Liver (tissue), 7 donors: ENCODE measurements at regions not wholly inside any gene's neighbourhood (a gene's known extent, or its start where the extent isn't known, plus 50 kb on each side); places are given as distances from the start of the nearest gene placed in this dataset.

ENCODE experiments used
- DNase-seq: peaks from one replicate; pipeline ENCODE4 v3.0.0-alpha.2; 2017; ENCODE audit warnings: low spot score
- H3K27ac ChIP-seq, 2 donors: one replicate each; pipeline ENCODE4 v1.7.0; 2013; ENCODE audit warnings: inconsistent platforms in 2 of 2, low read length in 2 of 2, control low read depth in 1 of 2, low read depth in 1 of 2, mild to moderate bottlenecking in 1 of 2
- H3K27me3 ChIP-seq, 4 donors: one replicate each; pipeline versions ENCODE4 v1.6.1 to v1.7.0; 2013; ENCODE audit warnings: low read length in 3 of 4, inconsistent platforms in 1 of 4, mild to moderate bottlenecking in 1 of 4, moderate library complexity in 1 of 4; ENCODE audit not compliant: control insufficient read depth in 4 of 4, insufficient read depth in 4 of 4
- H3K36me3 ChIP-seq, 4 donors: one replicate each; pipeline versions ENCODE4 v1.6.1 to v1.7.0; 2013; ENCODE audit warnings: low read length in 3 of 4, mild to moderate bottlenecking in 3 of 4, low read depth in 1 of 4, moderate library complexity in 1 of 4; ENCODE audit not compliant: control insufficient read depth in 4 of 4, insufficient read depth in 3 of 4
- H3K4me1 ChIP-seq, 4 donors: one replicate each; pipeline versions ENCODE4 v1.6.1 to v1.7.0; 2013; ENCODE audit warnings: low read length in 3 of 4, mild to moderate bottlenecking in 3 of 4, moderate library complexity in 1 of 4; ENCODE audit not compliant: control insufficient read depth in 4 of 4, insufficient read depth in 4 of 4
- H3K4me3 ChIP-seq, 3 donors: one replicate each; pipeline versions ENCODE4 v1.6.1 to v1.7.0; 2013; ENCODE audit warnings: low read length in 3 of 3, control low read depth in 1 of 3, low read depth in 1 of 3, mild to moderate bottlenecking in 1 of 3
- H3K9ac ChIP-seq, 2 donors: one replicate each; pipeline ENCODE4 v1.7.0; 2013; ENCODE audit warnings: low read length in 2 of 2, mild to moderate bottlenecking in 2 of 2, moderate library complexity in 2 of 2, control low read depth in 1 of 2, low read depth in 1 of 2
- H3K9me3 ChIP-seq, 4 donors: one replicate each; pipeline versions ENCODE4 v1.6.1 to v1.7.0; 2013; ENCODE audit warnings: low read length in 3 of 4; ENCODE audit not compliant: control insufficient read depth in 4 of 4
- EGR1 ChIP-seq, 2 donors: IDR thresholded peaks; 2 replicates each; pipeline ENCODE4 v1.6.1; 2016 to 2018; ENCODE audit warnings: antibody characterized with exemption in 2 of 2, low read depth in 2 of 2
- FOXA1 ChIP-seq: IDR thresholded peaks from 2 replicates; pipeline ENCODE4 v1.6.1; 2016; ENCODE audit warnings: antibody characterized with exemption
- FOXA2 ChIP-seq: IDR thresholded peaks from 2 replicates; pipeline ENCODE4 v1.6.1; 2016; ENCODE audit warnings: antibody characterized with exemption
- GABPA ChIP-seq, 2 donors: IDR thresholded peaks in 1 of 2; conservative IDR thresholded peaks in 1 of 2; 2 replicates each; pipeline ENCODE4 v1.6.1; 2016; ENCODE audit warnings: antibody characterized with exemption in 2 of 2, mild to moderate bottlenecking in 1 of 2, moderate library complexity in 1 of 2
- HNF4A ChIP-seq, 2 donors: conservative IDR thresholded peaks; 2 replicates each; pipeline ENCODE4 v1.6.1; 2016; ENCODE audit warnings: antibody characterized with exemption in 2 of 2, mild to moderate bottlenecking in 2 of 2
- JUND ChIP-seq, 2 donors: IDR thresholded peaks; 2 replicates each; pipeline ENCODE4 v1.6.1; 2016; ENCODE audit warnings: antibody characterized with exemption in 2 of 2
- MAX ChIP-seq: IDR thresholded peaks from 2 replicates; pipeline ENCODE4 v1.6.1; 2016; ENCODE audit warnings: antibody characterized with exemption
- NR2F2 ChIP-seq: IDR thresholded peaks from 2 replicates; pipeline ENCODE4 v1.6.1; 2016; ENCODE audit warnings: antibody characterized with exemption
- RAD21 ChIP-seq, 2 donors: IDR thresholded peaks; 2 replicates each; pipeline ENCODE4 v1.6.1; 2016; ENCODE audit warnings: antibody characterized with exemption in 2 of 2, mild to moderate bottlenecking in 2 of 2
- REST ChIP-seq: IDR thresholded peaks from 2 replicates; pipeline ENCODE4 v1.6.1; 2016; ENCODE audit warnings: antibody characterized with exemption, mild to moderate bottlenecking
- RXRA ChIP-seq, 2 donors: IDR thresholded peaks; 2 replicates each; pipeline ENCODE4 v1.6.1; 2017 to 2018; ENCODE audit warnings: antibody characterized with exemption in 2 of 2, mild to moderate bottlenecking in 1 of 2
- SP1 ChIP-seq: IDR thresholded peaks from 2 replicates; pipeline ENCODE4 v1.6.1; 2018; ENCODE audit warnings: antibody characterized with exemption, mild to moderate bottlenecking
- TAF1 ChIP-seq: conservative IDR thresholded peaks from 2 replicates; pipeline ENCODE4 v1.6.1; 2016; ENCODE audit warnings: antibody characterized with exemption, mild to moderate bottlenecking
- YY1 ChIP-seq: IDR thresholded peaks from 2 replicates; pipeline ENCODE4 v1.6.1; 2016; ENCODE audit warnings: antibody characterized with exemption, mild to moderate bottlenecking
- ZBTB33 ChIP-seq: IDR thresholded peaks from 2 replicates; pipeline ENCODE4 v1.6.1; 2016; ENCODE audit warnings: antibody characterized with exemption
- WGBS: extraction: QIAGEN DNeasy Blood & Tissue Kit; methylation state at CpG from one replicate; pipeline ENCODE4 v1.1.7; 2013; 5-methylcytosine and 5-hydroxymethylcytosine counted together
- TF ChIP-seq, protein P1 (sequence below): IDR thresholded peaks from 2 replicates; pipeline ENCODE4 v1.6.1; 2016; ENCODE audit warnings: antibody characterized with exemption
- donor health status: healthy.
- donor health status: healthy.
- donor health status: healthy.
- donor health status: healthy.

GRCh38 chr3:76683256-76683655, 356.6 kb upstream of the ROBO2 start:
- 89% methylated on average over 3 of the region's 3 CpGs for whole genome bisulfite sequencing
- no peaks in the 10 kb centered on the region for H3K36me3 ChIP-seq
- TF ChIP-seq GABPA (IDR thresholded peaks at IDR 0.05 in 1 of 2, conservative IDR thresholded peaks at IDR 0.05 in 1 of 2), result no peak
- TF ChIP-seq EGR1 (IDR thresholded peaks at IDR 0.05; ENCODE audit: low read depth in 2 of 2), result no peak
- no peak for TF ChIP-seq HNF4A (conservative IDR thresholded peaks at IDR 0.05)
- no peak for TF ChIP-seq NR2F2
- no peak for TF ChIP-seq YY1
- no peak for TF ChIP-seq FOXA2
- no peak for TF ChIP-seq MAX
- no peak for TF ChIP-seq FOXA1
- TF ChIP-seq RXRA (IDR thresholded peaks at IDR 0.05), result no peak
- no peak for TF ChIP-seq REST
- TF ChIP-seq RAD21 (IDR thresholded peaks at IDR 0.05), result no peak
- TF ChIP-seq, protein P1, sequence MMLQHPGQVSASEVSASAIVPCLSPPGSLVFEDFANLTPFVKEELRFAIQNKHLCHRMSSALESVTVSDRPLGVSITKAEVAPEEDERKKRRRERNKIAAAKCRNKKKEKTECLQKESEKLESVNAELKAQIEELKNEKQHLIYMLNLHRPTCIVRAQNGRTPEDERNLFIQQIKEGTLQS, result no peak

DNA sequence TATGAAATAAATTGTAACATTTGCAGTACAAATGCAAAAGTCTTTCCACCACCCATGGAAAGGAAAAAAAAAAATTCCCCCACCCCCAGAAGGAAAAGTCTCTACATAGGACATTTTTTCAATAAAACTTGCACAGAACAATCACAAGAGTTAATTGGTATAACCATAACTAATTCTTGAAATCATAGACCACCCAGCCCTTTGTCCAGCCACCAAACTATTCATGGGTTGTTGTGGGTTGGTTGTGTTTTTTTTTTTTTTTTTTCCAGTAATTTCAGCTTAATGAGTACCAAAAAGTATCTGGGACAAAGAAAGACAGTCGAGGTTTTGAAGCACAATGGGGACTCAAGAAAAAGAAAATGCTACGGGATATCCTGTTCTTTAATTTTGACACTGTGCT, 355.0 kb upstream of the ROBO2 start:
- TF ChIP-seq SP1 (no peak), TAF1 (no peak), ZBTB33 (no peak), FOXA2 (no peak), FOXA1 (no peak), HNF4A (conservative IDR thresholded peaks at IDR 0.05) (no peak), JUND (IDR thresholded peaks at IDR 0.05) (no peak), RAD21 (IDR thresholded peaks at IDR 0.05) (no peak), NR2F2 (no peak)
- TF ChIP-seq, protein P1, result no peak
- WGBS, result 89% methylated on average over 2 of the region's 2 CpGs
- no peaks in the 10 kb centered on the region for H3K9me3 ChIP-seq

More at GRCh38 chr3:76683256-76683655, 356.6 kb upstream of the ROBO2 start:
- H3K9ac ChIP-seq, result no peak overlapping the region
- no peak overlapping the region for H3K27ac ChIP-seq
- H3K27me3 ChIP-seq, result no peaks in the 10 kb centered on the region
- peaks cover 0 to 16% (median 10%) of the 10 kb centered on the region in 4 donors for H3K4me1 ChIP-seq
- no peak for DNase-seq
- H3K4me3 ChIP-seq, result no peak overlapping the region
- no peaks in the 10 kb centered on the region for H3K9me3 ChIP-seq

More for the DNA sequence above, 355.0 kb upstream of the ROBO2 start:
- Histone ChIP-seq H3K27me3 (no peaks in the 10 kb centered on the region), H3K4me3 (no peak overlapping the region), H3K36me3 (no peaks in the 10 kb centered on the region), H3K4me1 (peaks cover 0 to 16% (median 10%) of the 10 kb centered on the region in 4 donors), H3K9ac (no peak overlapping the region), H3K27ac (no peak overlapping the region)
- DNase-seq, result no peak
